ENCODE measurements at regions not wholly inside any gene's neighbourhood (a gene's known extent, or its start where the extent isn't known, plus 50 kb on each side); places are given as distances from the start of the nearest gene placed in this dataset.
A peak's percentile ranks its signal among the peaks of the same experiment; 100 is the strongest.

GRCh38 chr20:41735949-41736348 lies 117.8 kb upstream of the CHD6 start:
- FAIRE-seq (no peak), DNase-seq (ENCODE audit: low spot score) (no peak), ATAC-seq (no peak)
- H3K9ac ChIP-seq (ENCODE audit: insufficient read depth, low read depth, low read length), result no peak overlapping the region
- H3K27me3 ChIP-seq (ENCODE audit: control insufficient read depth in 1 of 2, insufficient read depth in 2 of 2, low read length in 2 of 2), result no peaks in the 10 kb centered on the region
- in situ Hi-C loops (cut with HindIII; ENCODE audit: extremely low pct_ligation_motif_present, low pct_unique_long_range_greater_than_20kb), result loop anchor here (5.0 to 25.0 kb wide), 3 partner anchors 801 to 1671 kb away; no protein-coding TSS in a partner anchor
- intact Hi-C loops (cut with micrococcal nuclease; ENCODE audit: unreplicated experiment), result loop anchor here (10.0 kb wide), 1 partner anchor 799 kb away; no protein-coding TSS in a partner anchor
- no peaks in the 10 kb centered on the region for H3K79me2 ChIP-seq (ENCODE audit: insufficient read depth, low read length)
- no peak overlapping the region for H3K4me2 ChIP-seq (ENCODE audit: low read depth, low read length)
- H2AFZ ChIP-seq (ENCODE audit: low read length), result no peak overlapping the region
- H4K20me1 ChIP-seq (ENCODE audit: insufficient read depth, low read length), result no peaks in the 10 kb centered on the region
- no peaks in the 10 kb centered on the region for H3K9me3 ChIP-seq (ENCODE audit: low read length)
- ChIA-PET POLR2A (no interaction called here), CTCF (ENCODE audit: low intra/inter-chr PET ratio, low total read pairs) (no interaction called here)
- no peaks in the 10 kb centered on the region for H3K36me3 ChIP-seq (replicated peaks in 1 of 2; ENCODE audit: control insufficient read depth in 1 of 2, insufficient read depth in 2 of 2, low read length in 2 of 2)
- H3K27ac ChIP-seq (ENCODE audit: extremely low read length, insufficient read depth, low read length), result no peak overlapping the region
- H3K4me1 ChIP-seq (ENCODE audit: insufficient read depth, low read length), result no peaks in the 10 kb centered on the region
- TF ChIP-seq ZNF3 (CRISPR knock-in tag; IDR thresholded peaks at IDR 0.05) (no peak), MAFK (conservative IDR thresholded peaks at IDR 0.05 in 1 of 2, IDR thresholded peaks at IDR 0.05 in 1 of 2; ENCODE audit: low read length in 2 of 2) (peak; percentile 62 to 71; a peak in 3 of 4 replicates), MAFF (IDR thresholded peaks at IDR 0.05; ENCODE audit: low read depth, low read length) (peak; percentile 44; the same call in 1 of the 2 replicates), SMARCC2 (IDR thresholded peaks at IDR 0.05) (no peak)
- BruUV-seq (replicated peaks), result no TSS peak
- whole genome bisulfite sequencing (ENCODE audit: low lambda C conversion rate), result 10% methylated on average over 3 of the region's 3 CpGs
- H3K4me3 ChIP-seq (replicated peaks in 1 of 3; ENCODE audit: insufficient read depth in 1 of 3, low read depth in 2 of 3, low read length in 3 of 3), result no peak overlapping the region

- intact Hi-C loops (cut with micrococcal nuclease; ENCODE audit: unreplicated experiment) (loop anchor here (1.0 to 10.0 kb wide), 2 partner anchors 800 to 1675 kb away; no protein-coding TSS in a partner anchor), in situ Hi-C loops (cut with HindIII; ENCODE audit: extremely low pct_ligation_motif_present, low pct_unique_long_range_greater_than_20kb) (loop anchor here (25.0 kb wide), 1 partner anchor 803 kb away; no protein-coding TSS in a partner anchor)
- Histone ChIP-seq H3K4me3 (replicated peaks in 1 of 3; ENCODE audit: insufficient read depth in 1 of 3, low read depth in 2 of 3, low read length in 3 of 3) (no peak overlapping the region), H3K27ac (ENCODE audit: extremely low read length, insufficient read depth, low read length) (no peak overlapping the region), H3K4me2 (ENCODE audit: low read depth, low read length) (no peak overlapping the region), H3K9me3 (ENCODE audit: low read length) (no peaks in the 10 kb centered on the region), H4K20me1 (ENCODE audit: insufficient read depth, low read length) (no peaks in the 10 kb centered on the region), H3K27me3 (ENCODE audit: control insufficient read depth in 1 of 2, insufficient read depth in 2 of 2, low read length in 2 of 2) (no peaks in the 10 kb centered on the region), H3K36me3 (replicated peaks in 1 of 2; ENCODE audit: control insufficient read depth in 1 of 2, insufficient read depth in 2 of 2, low read length in 2 of 2) (no peaks in the 10 kb centered on the region), H3K79me2 (ENCODE audit: insufficient read depth, low read length) (no peaks in the 10 kb centered on the region), H3K9ac (ENCODE audit: insufficient read depth, low read depth, low read length) (no peak overlapping the region), H2AFZ (ENCODE audit: low read length) (no peak overlapping the region), H3K4me1 (ENCODE audit: insufficient read depth, low read length) (no peaks in the 10 kb centered on the region)
- ATAC-seq (peak; percentile 92), FAIRE-seq (peak; percentile 87), DNase-seq (ENCODE audit: low spot score) (peak; percentile 75)
- no TSS peak for BruUV-seq (replicated peaks)
- WGBS (ENCODE audit: low lambda C conversion rate), result 14% methylated on average over 5 of the region's 5 CpGs
- POLR2A ChIA-PET, result no interaction called here
- CTCF ChIA-PET (ENCODE audit: low intra/inter-chr PET ratio, low total read pairs), result interaction anchor here (0.8 to 1.7 kb wide), 2 partner anchors 1453 to 1675 kb away, joined by 6 to 7 read pairs; no protein-coding TSS in a partner anchor
- TF ChIP-seq EED (CRISPR knock-in tag; IDR thresholded peaks at IDR 0.05), result no peak; the same call in 1 of the 2 replicates
- 0 out of 2 replicates have a peak, but pooled peaks have one; percentile 29 for TF ChIP-seq POGZ (CRISPR knock-in tag; IDR thresholded peaks at IDR 0.05)
- no peak for TF ChIP-seq CBX2 (IDR thresholded peaks at IDR 0.05; ENCODE audit: low read depth, low read length)
- no peak for TF ChIP-seq CBX2 (CRISPR knock-in tag; IDR thresholded peaks at IDR 0.05; ENCODE audit: low read depth)
- TF ChIP-seq HNRNPLL (IDR thresholded peaks at IDR 0.05; ENCODE audit: low read depth, low read length, poor library complexity, severe bottlenecking), result no peak
- no peak for TF ChIP-seq DMTF1 (CRISPR knock-in tag; IDR thresholded peaks at IDR 0.05)
- TF ChIP-seq SPEN (CRISPR knock-in tag; IDR thresholded peaks at IDR 0.05; ENCODE audit: low read depth), result 0 out of 2 replicates have a peak, but pooled peaks have one; percentile 51
- no peak for TF ChIP-seq NFAT5 (CRISPR knock-in tag; IDR thresholded peaks at IDR 0.05)
These were observed 116.3 kb upstream of the CHD6 start for GRCh38 chr20:41734506-41734945.
